ENCODE measurements at regions not wholly inside any gene's neighbourhood (a gene's known extent, or its start where the extent isn't known, plus 50 kb on each side); places are given as distances from the start of the nearest gene placed in this dataset.
"Not testable (repeated sequence)": the region's sequence is repeated elsewhere in the genome, so short reads cannot be mapped to it uniquely, and the experiment has no call there.

DNA sequence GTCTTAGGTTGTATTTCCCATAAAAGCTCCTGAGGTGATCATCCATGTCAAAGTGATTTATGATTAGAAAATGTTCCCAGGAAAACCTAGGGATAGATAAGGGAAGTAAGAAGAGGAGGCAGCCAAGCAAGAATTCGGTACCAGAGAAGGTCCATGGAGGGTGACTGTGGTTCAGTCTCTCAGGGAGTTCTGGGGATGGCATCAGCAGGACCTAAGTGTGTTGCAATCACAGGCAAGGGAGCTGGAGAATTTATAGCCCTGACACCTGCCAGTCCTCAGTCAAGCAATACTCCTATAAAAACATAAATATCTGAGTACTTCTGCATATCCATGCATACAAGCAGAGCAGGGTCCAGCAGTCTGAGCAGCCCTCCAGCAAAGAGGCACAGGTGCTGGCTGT lies 95.6 kb upstream of the TOPAZ1 start:
- DNase-seq (ENCODE audit: extremely low spot score in 2 of 2) = no peak
- H3K4me3 ChIP-seq = no peak overlapping the region
- H3K4me1 ChIP-seq = no peaks in the 10 kb centered on the region
- H3K36me3 ChIP-seq = no peaks in the 10 kb centered on the region
- TF ChIP-seq POLR2A (IDR thresholded peaks at IDR 0.05) (no peak), POLR2AphosphoS5 (IDR thresholded peaks at IDR 0.05; ENCODE audit: insufficient read depth in 1 of 2, low read depth in 1 of 2) (no peak)
- TF ChIP-seq, protein P1, sequence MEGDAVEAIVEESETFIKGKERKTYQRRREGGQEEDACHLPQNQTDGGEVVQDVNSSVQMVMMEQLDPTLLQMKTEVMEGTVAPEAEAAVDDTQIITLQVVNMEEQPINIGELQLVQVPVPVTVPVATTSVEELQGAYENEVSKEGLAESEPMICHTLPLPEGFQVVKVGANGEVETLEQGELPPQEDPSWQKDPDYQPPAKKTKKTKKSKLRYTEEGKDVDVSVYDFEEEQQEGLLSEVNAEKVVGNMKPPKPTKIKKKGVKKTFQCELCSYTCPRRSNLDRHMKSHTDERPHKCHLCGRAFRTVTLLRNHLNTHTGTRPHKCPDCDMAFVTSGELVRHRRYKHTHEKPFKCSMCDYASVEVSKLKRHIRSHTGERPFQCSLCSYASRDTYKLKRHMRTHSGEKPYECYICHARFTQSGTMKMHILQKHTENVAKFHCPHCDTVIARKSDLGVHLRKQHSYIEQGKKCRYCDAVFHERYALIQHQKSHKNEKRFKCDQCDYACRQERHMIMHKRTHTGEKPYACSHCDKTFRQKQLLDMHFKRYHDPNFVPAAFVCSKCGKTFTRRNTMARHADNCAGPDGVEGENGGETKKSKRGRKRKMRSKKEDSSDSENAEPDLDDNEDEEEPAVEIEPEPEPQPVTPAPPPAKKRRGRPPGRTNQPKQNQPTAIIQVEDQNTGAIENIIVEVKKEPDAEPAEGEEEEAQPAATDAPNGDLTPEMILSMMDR (IDR thresholded peaks at IDR 0.05) = no peak
- no peaks in the 10 kb centered on the region for H3K27me3 ChIP-seq
- intact Hi-C loops (cut with DNase I) = no loop called here
- no peaks in the 10 kb centered on the region for H3K9me3 ChIP-seq
- H3K27ac ChIP-seq = no peak overlapping the region

DNA sequence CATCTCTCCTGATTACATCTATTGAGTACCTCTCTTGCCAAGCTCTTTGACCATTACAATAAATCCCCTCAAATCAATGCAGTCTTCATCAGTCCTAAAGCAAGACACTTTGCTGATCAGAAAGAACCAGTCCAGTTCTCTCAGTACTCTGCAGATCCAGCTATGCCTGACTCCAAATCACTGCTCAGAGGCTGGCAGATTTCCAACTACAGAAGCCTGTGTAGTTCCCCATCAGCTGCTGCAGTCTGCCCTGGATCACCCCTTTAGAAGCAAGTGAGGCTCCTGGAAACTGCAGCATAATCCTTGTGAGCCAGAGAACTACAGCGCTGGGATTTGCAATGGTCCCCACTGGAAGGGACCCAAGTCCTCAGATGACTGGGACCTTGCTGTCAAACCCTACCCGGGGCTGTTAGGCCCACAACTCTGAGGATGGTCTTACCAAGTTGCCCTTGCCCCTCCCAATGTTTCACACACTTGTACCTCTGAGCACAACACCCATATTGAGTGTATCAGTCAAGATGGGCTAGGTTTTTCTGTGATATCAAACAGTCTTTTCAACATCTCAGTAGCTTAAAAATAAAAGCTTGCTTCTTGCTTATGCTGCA lies 81.9 kb upstream of the TOPAZ1 start:
- H3K36me3 ChIP-seq = no peaks in the 10 kb centered on the region
- H3K9me3 ChIP-seq = no peaks in the 10 kb centered on the region
- no peaks in the 10 kb centered on the region for H3K27me3 ChIP-seq
- no peak overlapping the region for H3K27ac ChIP-seq
- H3K4me1 ChIP-seq = no peaks in the 10 kb centered on the region
- TF ChIP-seq POLR2A (IDR thresholded peaks at IDR 0.05) (no peak), POLR2AphosphoS5 (IDR thresholded peaks at IDR 0.05; ENCODE audit: insufficient read depth in 1 of 2, low read depth in 1 of 2) (no peak)
- TF ChIP-seq, protein P1 (IDR thresholded peaks at IDR 0.05) = no peak
- no peak for DNase-seq (ENCODE audit: extremely low spot score in 2 of 2)
- intact Hi-C loops (cut with DNase I) = no loop called here
- H3K4me3 ChIP-seq = no peak overlapping the region

DNA sequence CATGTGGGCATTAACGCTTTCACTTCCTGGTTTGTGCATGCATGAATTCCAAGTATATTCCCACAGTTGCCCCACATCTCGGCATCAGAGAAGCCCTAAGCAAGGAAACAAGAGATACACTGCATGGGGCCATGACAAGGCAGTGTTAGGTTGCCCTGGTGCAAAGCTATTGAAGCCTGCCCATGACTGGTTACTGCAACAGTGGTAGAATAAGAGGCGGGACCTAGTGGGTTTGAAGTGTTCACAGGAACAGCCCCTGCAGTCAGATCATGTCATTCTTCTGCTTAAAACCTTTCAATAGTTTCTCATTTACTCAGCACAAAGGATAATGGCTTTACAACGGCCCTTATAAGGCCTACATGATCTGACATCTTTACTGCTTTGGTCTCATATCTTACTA lies 80.9 kb upstream of the TOPAZ1 start:
- H3K36me3 ChIP-seq = no peaks in the 10 kb centered on the region
- intact Hi-C loops (cut with DNase I) = no loop called here
- H3K4me1 ChIP-seq = no peaks in the 10 kb centered on the region
- no peaks in the 10 kb centered on the region for H3K27me3 ChIP-seq
- H3K9me3 ChIP-seq = no peaks in the 10 kb centered on the region
- no peak overlapping the region for H3K4me3 ChIP-seq
- no peak overlapping the region for H3K27ac ChIP-seq
- no peak for DNase-seq (ENCODE audit: extremely low spot score in 2 of 2)
- TF ChIP-seq, protein P1 (IDR thresholded peaks at IDR 0.05) = no peak
- TF ChIP-seq POLR2A (IDR thresholded peaks at IDR 0.05) = no peak

DNA sequence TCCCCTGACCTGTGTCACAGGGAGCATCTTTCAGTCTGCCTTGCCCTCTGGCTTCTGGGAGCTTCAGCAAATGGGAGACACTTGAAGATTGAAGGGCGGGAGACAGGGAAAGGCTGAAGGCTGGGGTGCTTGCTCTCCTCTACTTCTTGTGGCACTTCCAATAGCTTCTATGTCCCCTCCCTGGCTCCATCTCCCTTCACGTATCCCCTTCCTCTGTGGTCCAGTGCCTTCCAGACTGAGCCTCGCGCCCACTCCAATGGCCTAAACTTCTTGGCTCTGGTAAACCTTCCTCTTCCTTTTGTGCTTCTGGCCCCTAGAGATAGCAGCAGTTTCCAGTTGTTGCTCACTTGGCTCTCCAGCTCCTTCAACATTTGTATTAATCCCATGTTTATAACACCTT lies 69.8 kb upstream of the TOPAZ1 start:
- Histone ChIP-seq H3K9me3 (no peaks in the 10 kb centered on the region), H3K4me3 (no peak overlapping the region), H3K36me3 (no peaks in the 10 kb centered on the region), H3K27me3 (no peaks in the 10 kb centered on the region), H3K27ac (no peak overlapping the region), H3K4me1 (no peaks in the 10 kb centered on the region)
- no peak for DNase-seq (ENCODE audit: extremely low spot score in 2 of 2)
- no peak for TF ChIP-seq POLR2AphosphoS5 (IDR thresholded peaks at IDR 0.05; ENCODE audit: insufficient read depth in 1 of 2, low read depth in 1 of 2)
- TF ChIP-seq, protein P1 (IDR thresholded peaks at IDR 0.05) = no peak
- TF ChIP-seq POLR2A (IDR thresholded peaks at IDR 0.05) = no peak
- intact Hi-C loops (cut with DNase I) = no loop called here

DNA sequence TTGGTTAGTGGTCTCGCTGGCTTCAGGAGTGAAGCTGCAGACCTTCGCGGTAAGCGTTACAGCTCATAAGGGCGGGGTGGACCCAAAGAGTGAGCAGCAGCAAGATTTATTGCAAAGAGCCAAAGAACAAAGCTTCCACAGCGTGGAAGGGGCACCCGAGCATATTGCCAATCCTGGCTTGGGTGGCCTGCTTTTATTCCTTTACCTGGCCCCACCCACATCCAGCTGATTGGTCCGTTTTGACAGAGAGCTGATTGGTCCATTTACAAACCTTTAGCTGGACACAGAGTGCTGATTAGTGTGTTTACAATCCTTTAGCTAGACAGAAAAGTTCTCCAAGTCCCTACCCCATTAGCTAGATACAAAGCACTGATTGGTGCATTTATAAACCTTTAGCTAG lies 69.0 kb upstream of the TOPAZ1 start:
- intact Hi-C loops (cut with DNase I); H3K27ac ChIP-seq; H3K36me3 ChIP-seq; DNase-seq (ENCODE audit: extremely low spot score in 2 of 2); H3K4me3 ChIP-seq; H3K27me3 ChIP-seq; H3K4me1 ChIP-seq; H3K9me3 ChIP-seq: not testable (repeated sequence)

DNA sequence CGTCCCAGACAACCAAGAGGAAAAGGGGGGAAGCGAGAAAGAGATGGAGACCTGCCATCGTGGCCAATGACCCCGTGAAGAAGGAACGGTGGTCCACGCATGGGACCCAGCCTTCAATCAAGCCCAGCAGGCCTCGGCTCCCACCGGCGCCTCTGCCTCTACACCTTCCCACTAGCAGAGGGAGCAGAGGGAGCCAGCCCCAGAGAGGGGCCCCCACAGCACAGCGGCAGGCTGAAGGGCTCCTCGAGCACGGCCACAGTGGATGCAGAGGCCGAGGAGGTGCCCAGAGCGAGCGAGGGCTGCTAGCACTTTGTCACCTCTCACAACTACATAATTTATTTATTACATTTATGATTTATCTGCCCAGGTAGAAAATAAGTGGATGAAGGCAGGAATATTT lies 68.4 kb upstream of the TOPAZ1 start:
- no peaks in the 10 kb centered on the region for H3K36me3 ChIP-seq
- no peak overlapping the region for H3K4me3 ChIP-seq
- DNase-seq (ENCODE audit: extremely low spot score in 2 of 2) = no peak
- H3K27ac ChIP-seq = no peak overlapping the region
- intact Hi-C loops (cut with DNase I) = no loop called here
- TF ChIP-seq POLR2AphosphoS5 (IDR thresholded peaks at IDR 0.05; ENCODE audit: insufficient read depth in 1 of 2, low read depth in 1 of 2) (no peak), POLR2A (IDR thresholded peaks at IDR 0.05) (no peak)
- TF ChIP-seq, protein P1 (IDR thresholded peaks at IDR 0.05) = no peak
- no peaks in the 10 kb centered on the region for H3K27me3 ChIP-seq
- H3K9me3 ChIP-seq = no peaks in the 10 kb centered on the region
- H3K4me1 ChIP-seq = no peaks in the 10 kb centered on the region

All from vagina (tissue), 2 donors.